HS-5 (cell line): ENCODE measurements at regions not wholly inside any gene's neighbourhood (a gene's known extent, or its start where the extent isn't known, plus 50 kb on each side); places are given as distances from the start of the nearest gene placed in this dataset.
"Not testable (repeated sequence)": the region's sequence is repeated elsewhere in the genome, so short reads cannot be mapped to it uniquely, and the experiment has no call there.

Experiments
- DNase-seq: peaks from one replicate; pipeline ENCODE4 v3.0.0-alpha.2; 2012; ENCODE audit warnings: low read depth

GRCh38 chrX:41981481-41982013 is 58.2 kb upstream of the CASK start:
- no peak for DNase-seq

GRCh38 chrX:41974677-41975076 is 51.3 kb upstream of the CASK start:
- not testable (repeated sequence) for DNase-seq

- DNase-seq = no peak
Measured at GRCh38 chrX:41973208-41973607, 49.9 kb upstream of the CASK start.
